Gastroesophageal sphincter (tissue), 4 donors: ENCODE measurements at regions not wholly inside any gene's neighbourhood (a gene's known extent, or its start where the extent isn't known, plus 50 kb on each side); places are given as distances from the start of the nearest gene placed in this dataset.

Experiments used
- ATAC-seq: fragments of 150-250 bp; one replicate; pipeline ENCODE4 v1.9.1; 2016; ENCODE audit warnings: mild to moderate bottlenecking, moderate library complexity
- H3K27ac ChIP-seq, 4 donors: fragments of 200-600 bp; sonication (generic) in 3 of 4; 1 replicate in 3 of 4; 2 replicates in 1 of 4; pipeline ENCODE4 v1.5.1; 2016 to 2019
- H3K27me3 ChIP-seq: fragments of 200-600 bp; sonication (generic); one replicate; pipeline ENCODE4 v1.5.1; 2019
- H3K36me3 ChIP-seq, 2 donors: fragments of 200-600 bp; sonication (generic); one replicate each; pipeline ENCODE4 v1.5.1; 2019; ENCODE audit warnings: control low read depth in 1 of 2
- H3K4me1 ChIP-seq, 3 donors: fragments of 200-600 bp; sonication (generic); 1 replicate in 2 of 3; 2 replicates in 1 of 3; pipeline ENCODE4 v1.5.1; 2016 to 2019; ENCODE audit warnings: control low read depth in 2 of 3
- H3K4me3 ChIP-seq, 2 donors: fragments of 200-600 bp; sonication (generic); one replicate each; pipeline ENCODE4 v1.5.1; 2019; ENCODE audit warnings: mild to moderate bottlenecking in 1 of 2, moderate library complexity in 1 of 2
- H3K9me3 ChIP-seq, 3 donors: fragments of 200-600 bp; sonication (generic); one replicate each; pipeline ENCODE4 v1.5.1; 2017 to 2019; ENCODE audit warnings: control low read depth in 2 of 3
- EP300 ChIP-seq: sonication (generic); formaldehyde crosslinking; IDR thresholded peaks from one replicate; pipeline ENCODE4 v1.6.1; 2017; ENCODE audit warnings: antibody characterized with exemption, mild to moderate bottlenecking
- POLR2A ChIP-seq, 2 donors: fragments of 450-650 bp; IDR thresholded peaks; one replicate each; pipeline ENCODE4 v1.6.1; 2017; ENCODE audit warnings: antibody characterized with exemption in 2 of 2, mild to moderate bottlenecking in 2 of 2, moderate library complexity in 1 of 2
- POLR2AphosphoS5 ChIP-seq: sonication (generic); formaldehyde crosslinking; IDR thresholded peaks from one replicate; pipeline ENCODE4 v1.6.1; 2017; ENCODE audit warnings: antibody characterized with exemption
- WGBS, 2 donors: methylation state at CpG; one replicate each; pipeline ENCODE4 v1.1.5; 2018; ENCODE audit warnings: low coverage in 1 of 2; 5-methylcytosine and 5-hydroxymethylcytosine counted together
- TF ChIP-seq, protein P1 (sequence below), 4 experiments: fragments of 200-600 bp in 2 of 4; fragments of 450-650 bp in 2 of 4; sonication (generic) in 1 of 4; IDR thresholded peaks; one replicate each; pipeline ENCODE4 v1.5.1; 2017 to 2019; ENCODE audit warnings: antibody characterized with exemption in 4 of 4, mild to moderate bottlenecking in 2 of 4, moderate library complexity in 2 of 4

DNA sequence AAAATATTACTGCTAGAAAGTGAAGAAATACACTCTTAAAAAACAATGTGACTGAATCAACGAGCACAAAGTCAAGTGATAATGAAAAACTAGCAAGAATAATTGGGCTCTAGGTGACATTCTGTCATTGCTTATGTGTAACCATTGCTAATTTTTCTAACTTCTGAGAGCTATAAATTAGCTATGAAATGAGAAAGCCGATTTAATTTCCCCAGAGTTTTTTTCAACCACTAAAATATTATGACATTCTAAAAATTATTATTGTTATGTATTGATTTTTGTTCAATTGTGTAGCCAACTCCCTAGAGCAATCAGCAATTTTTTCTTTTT, 458.6 kb upstream of the ATXN8OS start:
- H3K36me3 ChIP-seq, result no peaks in the 10 kb centered on the region
- 84 to 88% methylated on average over 2 of the region's 2 CpGs for WGBS, 2 donors
- TF ChIP-seq EP300 (no peak), POLR2AphosphoS5 (no peak), POLR2A (IDR thresholded peaks at IDR 0.05) (no peak)
- TF ChIP-seq, protein P1, sequence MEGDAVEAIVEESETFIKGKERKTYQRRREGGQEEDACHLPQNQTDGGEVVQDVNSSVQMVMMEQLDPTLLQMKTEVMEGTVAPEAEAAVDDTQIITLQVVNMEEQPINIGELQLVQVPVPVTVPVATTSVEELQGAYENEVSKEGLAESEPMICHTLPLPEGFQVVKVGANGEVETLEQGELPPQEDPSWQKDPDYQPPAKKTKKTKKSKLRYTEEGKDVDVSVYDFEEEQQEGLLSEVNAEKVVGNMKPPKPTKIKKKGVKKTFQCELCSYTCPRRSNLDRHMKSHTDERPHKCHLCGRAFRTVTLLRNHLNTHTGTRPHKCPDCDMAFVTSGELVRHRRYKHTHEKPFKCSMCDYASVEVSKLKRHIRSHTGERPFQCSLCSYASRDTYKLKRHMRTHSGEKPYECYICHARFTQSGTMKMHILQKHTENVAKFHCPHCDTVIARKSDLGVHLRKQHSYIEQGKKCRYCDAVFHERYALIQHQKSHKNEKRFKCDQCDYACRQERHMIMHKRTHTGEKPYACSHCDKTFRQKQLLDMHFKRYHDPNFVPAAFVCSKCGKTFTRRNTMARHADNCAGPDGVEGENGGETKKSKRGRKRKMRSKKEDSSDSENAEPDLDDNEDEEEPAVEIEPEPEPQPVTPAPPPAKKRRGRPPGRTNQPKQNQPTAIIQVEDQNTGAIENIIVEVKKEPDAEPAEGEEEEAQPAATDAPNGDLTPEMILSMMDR (IDR thresholded peaks at IDR 0.05), result no peak

DNA sequence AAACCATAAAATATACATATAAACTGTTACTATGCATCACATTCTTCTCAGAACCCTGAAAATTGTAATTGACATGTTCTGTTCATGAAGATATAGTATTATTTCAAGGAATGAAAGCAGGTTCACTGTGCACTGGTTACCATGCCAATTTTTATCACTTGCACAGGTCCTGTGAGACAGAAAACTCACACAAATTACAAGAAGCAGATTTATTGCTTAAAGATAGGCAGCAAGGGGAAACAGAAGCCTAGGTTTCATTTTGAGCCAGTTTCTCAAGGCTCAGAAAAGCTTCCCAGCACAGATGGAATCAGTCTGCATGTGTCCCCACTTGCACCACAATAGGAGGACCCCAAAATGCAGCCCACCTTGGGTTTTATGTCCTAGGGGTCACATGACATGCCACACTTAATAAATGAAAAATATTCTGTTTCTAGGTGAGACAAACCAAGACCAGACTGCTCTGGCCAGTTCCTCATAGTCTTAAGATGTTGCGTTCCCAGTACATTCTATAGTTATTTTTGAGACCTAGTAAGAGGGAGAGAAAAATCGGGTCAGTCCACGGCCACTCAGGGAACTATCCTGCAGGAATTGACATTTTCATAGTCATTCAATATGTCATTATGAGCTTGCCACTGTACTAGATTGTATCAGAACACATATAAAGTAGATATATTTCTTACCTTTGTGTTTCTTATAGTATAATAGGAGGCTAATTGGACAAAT, 459.1 kb upstream of the ATXN8OS start:
- no peak overlapping the region for H3K27ac ChIP-seq
- H3K36me3 ChIP-seq, result no peaks in the 10 kb centered on the region
- H3K27me3 ChIP-seq, result no peaks in the 10 kb centered on the region
- TF ChIP-seq, protein P1 (IDR thresholded peaks at IDR 0.05), result no peak
- TF ChIP-seq POLR2A (IDR thresholded peaks at IDR 0.05), result no peak
- TF ChIP-seq EP300, result no peak
- no peak for TF ChIP-seq POLR2AphosphoS5
- peaks cover 0 to 11% (median 0%) of the 10 kb centered on the region in 3 donors for H3K9me3 ChIP-seq
- no peak overlapping the region for H3K4me3 ChIP-seq
- WGBS, 2 donors, result 69 to 80% methylated on average over 3 of the region's 3 CpGs
- ATAC-seq, result no peak
- H3K4me1 ChIP-seq, result no peaks in the 10 kb centered on the region

More for the DNA sequence above, 458.6 kb upstream of the ATXN8OS start:
- H3K27me3 ChIP-seq, result no peaks in the 10 kb centered on the region
- peaks cover 0 to 10% (median 0%) of the 10 kb centered on the region in 3 donors for H3K9me3 ChIP-seq
- no peaks in the 10 kb centered on the region for H3K4me1 ChIP-seq
- H3K4me3 ChIP-seq, result no peak overlapping the region
- H3K27ac ChIP-seq, result no peak overlapping the region
- no peak for ATAC-seq

DNA sequence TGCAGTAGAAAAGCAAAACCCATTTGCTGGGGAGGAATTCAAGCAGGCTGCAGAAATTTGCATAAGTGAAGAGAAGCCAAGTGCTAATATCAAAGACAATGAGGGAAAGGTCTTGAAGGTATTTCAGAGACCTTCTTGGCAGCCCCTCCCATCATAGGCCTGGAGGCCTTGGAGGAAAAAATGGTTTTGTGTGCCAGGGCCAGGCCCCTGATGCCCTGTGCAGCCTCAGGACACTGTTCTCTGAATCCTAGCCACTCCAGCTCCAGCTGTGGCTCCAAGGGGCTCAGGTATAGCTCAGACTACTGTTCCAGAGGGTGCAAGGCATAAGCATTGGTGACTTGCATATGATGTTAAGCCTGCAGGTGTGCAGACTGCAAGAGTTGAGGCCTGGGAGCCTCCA, 463.2 kb upstream of the ATXN8OS start:
- H3K4me3 ChIP-seq, result no peak overlapping the region
- H3K27ac ChIP-seq, result no peak overlapping the region
- no peaks in the 10 kb centered on the region for H3K27me3 ChIP-seq
- TF ChIP-seq POLR2A (IDR thresholded peaks at IDR 0.05), result no peak
- TF ChIP-seq EP300, result no peak
- TF ChIP-seq, protein P1 (IDR thresholded peaks at IDR 0.05), result no peak
- no peak for TF ChIP-seq POLR2AphosphoS5
- no peaks in the 10 kb centered on the region for H3K4me1 ChIP-seq
- no peaks in the 10 kb centered on the region for H3K36me3 ChIP-seq
- H3K9me3 ChIP-seq, result peaks cover 0 to 11% (median 0%) of the 10 kb centered on the region in 3 donors
- no peak for ATAC-seq

DNA sequence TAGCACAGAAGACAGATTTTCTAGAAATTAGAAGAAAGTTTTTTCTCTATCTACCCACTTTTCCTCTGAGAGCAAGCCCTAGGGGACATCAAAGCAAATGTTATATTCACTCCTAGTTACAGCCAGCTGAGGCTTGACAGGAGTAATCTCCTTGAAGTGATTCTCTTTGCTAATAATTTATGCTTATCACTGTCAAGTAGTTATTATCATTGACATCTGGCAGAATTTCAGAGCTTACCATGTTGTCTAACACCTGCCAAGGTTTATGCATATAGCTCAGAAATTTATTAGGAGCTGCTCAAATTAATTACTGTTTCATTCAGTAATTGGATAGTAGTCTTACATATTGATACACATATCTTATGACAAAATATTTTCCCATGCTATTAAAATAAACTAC, 465.9 kb upstream of the ATXN8OS start:
- TF ChIP-seq POLR2AphosphoS5 (no peak), POLR2A (IDR thresholded peaks at IDR 0.05) (no peak), EP300 (no peak)
- TF ChIP-seq, protein P1 (IDR thresholded peaks at IDR 0.05), result no peak
- no peak for ATAC-seq

DNA sequence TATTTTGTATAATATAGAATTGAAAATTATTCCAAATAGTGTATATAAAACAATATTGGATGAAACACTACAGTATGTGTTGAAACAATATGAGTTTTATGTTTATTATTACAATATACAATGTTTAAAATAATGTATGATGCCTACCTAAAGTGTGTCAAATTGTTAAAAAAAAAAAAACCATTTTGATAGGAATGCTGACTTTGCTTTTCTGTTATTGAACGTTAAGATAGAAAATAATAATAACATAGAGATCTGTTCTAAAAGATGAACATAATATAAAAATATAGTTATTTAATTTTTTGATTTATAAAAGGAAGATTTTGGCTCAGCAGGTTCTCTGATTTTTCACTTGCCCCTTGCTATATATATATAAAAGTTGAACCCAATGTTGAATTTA, 474.6 kb upstream of the ATXN8OS start:
- H3K4me3 ChIP-seq, result no peak overlapping the region
- no peaks in the 10 kb centered on the region for H3K27me3 ChIP-seq
- WGBS, 2 donors, result 31 to 50% methylated on average over 1 of the region's 1 CpG
- H3K36me3 ChIP-seq, result no peaks in the 10 kb centered on the region
- no peak for TF ChIP-seq POLR2A (IDR thresholded peaks at IDR 0.05)
- no peak for TF ChIP-seq POLR2AphosphoS5
- TF ChIP-seq, protein P1 (IDR thresholded peaks at IDR 0.05), result no peak
- no peak for TF ChIP-seq EP300
- no peak overlapping the region for H3K27ac ChIP-seq
- no peaks in the 10 kb centered on the region for H3K9me3 ChIP-seq
- H3K4me1 ChIP-seq, result no peaks in the 10 kb centered on the region
- no peak for ATAC-seq

More for the DNA sequence above, 465.9 kb upstream of the ATXN8OS start:
- Histone ChIP-seq H3K27ac (no peak overlapping the region), H3K27me3 (no peaks in the 10 kb centered on the region), H3K4me1 (no peaks in the 10 kb centered on the region), H3K9me3 (peaks cover 0 to 11% (median 0%) of the 10 kb centered on the region in 3 donors), H3K4me3 (no peak overlapping the region), H3K36me3 (no peaks in the 10 kb centered on the region)
